ENCODE measurements at regions not wholly inside any gene's neighbourhood (a gene's known extent, or its start where the extent isn't known, plus 50 kb on each side); places are given as distances from the start of the nearest gene placed in this dataset.

DNA sequence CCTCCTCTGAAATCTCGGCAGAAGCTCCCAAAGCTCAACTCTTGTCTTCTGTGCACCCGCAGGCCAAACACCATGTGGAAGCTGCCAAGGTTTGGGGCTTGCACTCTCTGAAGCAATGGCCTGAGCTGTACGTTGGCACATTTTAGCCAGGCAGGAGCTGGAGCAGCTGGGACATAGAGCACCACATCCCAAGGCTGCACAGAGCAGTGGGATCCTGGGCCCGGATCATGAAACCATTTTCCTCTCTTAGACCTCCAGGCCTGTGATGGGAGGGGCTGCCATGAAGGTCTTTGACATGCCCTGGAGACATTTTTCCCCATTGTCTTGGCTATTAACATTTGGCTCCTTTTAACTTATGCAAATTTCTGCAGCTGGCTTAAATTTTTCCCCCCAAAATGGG is 567.1 kb upstream of the ZNF608 start:
- TF ChIP-seq NR2C2 (CRISPR knock-in tag; IDR thresholded peaks at IDR 0.05; ENCODE audit: borderline replicate concordance), result no peak
- TF ChIP-seq, protein P1, sequence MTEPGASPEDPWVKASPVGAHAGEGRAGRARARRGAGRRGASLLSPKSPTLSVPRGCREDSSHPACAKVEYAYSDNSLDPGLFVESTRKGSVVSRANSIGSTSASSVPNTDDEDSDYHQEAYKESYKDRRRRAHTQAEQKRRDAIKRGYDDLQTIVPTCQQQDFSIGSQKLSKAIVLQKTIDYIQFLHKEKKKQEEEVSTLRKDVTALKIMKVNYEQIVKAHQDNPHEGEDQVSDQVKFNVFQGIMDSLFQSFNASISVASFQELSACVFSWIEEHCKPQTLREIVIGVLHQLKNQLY (CRISPR knock-in tag; IDR thresholded peaks at IDR 0.05), result no peak
- TF ChIP-seq HOXA7 (CRISPR knock-in tag; IDR thresholded peaks at IDR 0.05), result no peak
- no peak for TF ChIP-seq KDM1A (CRISPR knock-in tag; IDR thresholded peaks at IDR 0.05)
- TF ChIP-seq ETV6 (CRISPR knock-in tag; conservative IDR thresholded peaks at IDR 0.05), result no peak
- TF ChIP-seq ZNF512 (CRISPR knock-in tag; IDR thresholded peaks at IDR 0.05), result no peak
- no peak for TF ChIP-seq HNRNPLL (IDR thresholded peaks at IDR 0.05; ENCODE audit: low read depth, low read length, poor library complexity, severe bottlenecking)
- TF ChIP-seq EHMT2 (IDR thresholded peaks at IDR 0.05; ENCODE audit: borderline replicate concordance, low read depth, low read length), result no peak
- no peak for TF ChIP-seq ARHGAP35 (CRISPR knock-in tag; IDR thresholded peaks at IDR 0.05; ENCODE audit: borderline replicate concordance)
- no peak for TF ChIP-seq POLR2A (IDR thresholded peaks at IDR 0.05; ENCODE audit: insufficient read depth in 1 of 2, low read depth in 2 of 2, low read length in 2 of 2)

All from HepG2 (cell line).